WERI-Rb-1 (cell line): ENCODE measurements at regions not wholly inside any gene's neighbourhood (a gene's known extent, or its start where the extent isn't known, plus 50 kb on each side); places are given as distances from the start of the nearest gene placed in this dataset.

Experiments
- DNase-seq: peaks from one replicate; pipeline ENCODE4 v3.0.0-alpha.2; 2020
- H3K27ac ChIP-seq: fragments of 250-450 bp; sonication (Bioruptor Pico); 2 replicates; pipeline ENCODE4 v1.5.1; 2020; ENCODE audit warnings: mild to moderate bottlenecking, moderate library complexity
- H3K27me3 ChIP-seq: fragments of 250-450 bp; sonication (Bioruptor Pico); 2 replicates; pipeline ENCODE4 v1.5.1; 2021; ENCODE audit warnings: mild to moderate bottlenecking, low read depth, moderate library complexity; ENCODE audit not compliant: insufficient read depth, severe bottlenecking
- H3K36me3 ChIP-seq: fragments of 250-450 bp; sonication (Bioruptor Pico); 2 replicates; pipeline ENCODE4 v1.5.1; 2020; ENCODE audit warnings: mild to moderate bottlenecking, moderate library complexity
- H3K4me3 ChIP-seq: 2 replicates; pipeline ENCODE4 v1.5.1; 2011; ENCODE audit warnings: low read depth, mild to moderate bottlenecking, control low read depth, low read length
- H3K9me3 ChIP-seq: fragments of 250-450 bp; sonication (Bioruptor Pico); 2 replicates; pipeline ENCODE4 v1.5.1; 2021; ENCODE audit warnings: mild to moderate bottlenecking, moderate library complexity; ENCODE audit not compliant: severe bottlenecking
- CTCF ChIP-seq: IDR thresholded peaks from 2 replicates; pipeline ENCODE4 v1.5.1; 2011; ENCODE audit warnings: low read depth, mild to moderate bottlenecking, control low read depth, inconsistent platforms, low read length

- no peaks in the 10 kb centered on the region for H3K36me3 ChIP-seq
- no peaks in the 10 kb centered on the region for H3K27me3 ChIP-seq
- H3K27ac ChIP-seq: no peak overlapping the region
- H3K4me3 ChIP-seq: no peak overlapping the region
- H3K9me3 ChIP-seq: peaks cover 10% of the 10 kb centered on the region
- DNase-seq: no peak
- no peak for TF ChIP-seq CTCF
These were observed 92.4 kb downstream of the CYP26A1 start for GRCh38 chr10:93166134-93166533.

- Histone ChIP-seq H3K27me3 (no peaks in the 10 kb centered on the region), H3K27ac (no peak overlapping the region), H3K9me3 (peaks cover 11% of the 10 kb centered on the region), H3K36me3 (no peaks in the 10 kb centered on the region), H3K4me3 (no peak overlapping the region)
- no peak for DNase-seq
- no peak for TF ChIP-seq CTCF
These were observed 98.1 kb downstream of the CYP26A1 start for GRCh38 chr10:93171837-93172236.

- Histone ChIP-seq H3K27me3 (no peaks in the 10 kb centered on the region), H3K27ac (no peak overlapping the region), H3K4me3 (no peak overlapping the region), H3K9me3 (peaks cover 11% of the 10 kb centered on the region), H3K36me3 (no peaks in the 10 kb centered on the region)
- no peak for DNase-seq
- TF ChIP-seq CTCF: no peak
These were observed 100.5 kb downstream of the CYP26A1 start for GRCh38 chr10:93173967-93174845.

GRCh38 chr10:93175490-93175889, 101.8 kb downstream of the CYP26A1 start:
- Histone ChIP-seq H3K36me3 (no peaks in the 10 kb centered on the region), H3K27me3 (no peaks in the 10 kb centered on the region), H3K9me3 (peaks cover 3% of the 10 kb centered on the region), H3K27ac (no peak overlapping the region), H3K4me3 (no peak overlapping the region)
- TF ChIP-seq CTCF: no peak
- no peak for DNase-seq

GRCh38 chr10:93177511-93177910, 103.8 kb downstream of the CYP26A1 start:
- Histone ChIP-seq H3K36me3 (no peaks in the 10 kb centered on the region), H3K27me3 (no peaks in the 10 kb centered on the region), H3K9me3 (no peaks in the 10 kb centered on the region), H3K27ac (no peak overlapping the region), H3K4me3 (no peak overlapping the region)
- DNase-seq: no peak
- TF ChIP-seq CTCF: no peak

GRCh38 chr10:93178226-93178625, 104.5 kb downstream of the CYP26A1 start:
- no peak overlapping the region for H3K27ac ChIP-seq
- H3K9me3 ChIP-seq: no peaks in the 10 kb centered on the region
- H3K36me3 ChIP-seq: no peaks in the 10 kb centered on the region
- no peak overlapping the region for H3K4me3 ChIP-seq
- no peak for DNase-seq
- H3K27me3 ChIP-seq: no peaks in the 10 kb centered on the region
- no peak for TF ChIP-seq CTCF
